GM19043 (cell line): ENCODE measurements at regions not wholly inside any gene's neighbourhood (a gene's known extent, or its start where the extent isn't known, plus 50 kb on each side); places are given as distances from the start of the nearest gene placed in this dataset.

ENCODE experiments used
- ATAC-seq: cut with Tn5 transposase; IDR thresholded peaks from one replicate; pipeline ENCODE4 v1.9.1; 2021; ENCODE audit warnings: low read depth; ENCODE audit not compliant: unreplicated experiment

DNA sequence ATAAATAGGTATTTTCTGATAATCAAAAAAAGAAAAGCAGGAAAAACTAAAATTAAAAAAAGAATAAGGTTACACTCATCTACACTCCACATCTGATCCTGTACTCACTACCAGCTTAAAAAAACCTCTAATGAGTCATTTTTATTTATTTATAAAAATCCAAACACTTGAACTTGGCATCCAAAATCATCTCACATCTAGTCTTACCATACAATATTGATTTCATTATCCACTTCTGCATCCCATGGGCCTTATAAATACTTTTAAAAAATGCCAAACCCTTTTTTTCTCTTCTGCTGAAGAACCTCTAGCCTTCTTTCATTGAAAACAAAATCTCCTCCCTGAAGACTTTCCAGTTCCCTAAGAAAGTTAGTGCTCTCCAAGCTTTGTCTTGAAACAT lies 109.7 kb downstream of the TMTC3 start:
- no peak for ATAC-seq

DNA sequence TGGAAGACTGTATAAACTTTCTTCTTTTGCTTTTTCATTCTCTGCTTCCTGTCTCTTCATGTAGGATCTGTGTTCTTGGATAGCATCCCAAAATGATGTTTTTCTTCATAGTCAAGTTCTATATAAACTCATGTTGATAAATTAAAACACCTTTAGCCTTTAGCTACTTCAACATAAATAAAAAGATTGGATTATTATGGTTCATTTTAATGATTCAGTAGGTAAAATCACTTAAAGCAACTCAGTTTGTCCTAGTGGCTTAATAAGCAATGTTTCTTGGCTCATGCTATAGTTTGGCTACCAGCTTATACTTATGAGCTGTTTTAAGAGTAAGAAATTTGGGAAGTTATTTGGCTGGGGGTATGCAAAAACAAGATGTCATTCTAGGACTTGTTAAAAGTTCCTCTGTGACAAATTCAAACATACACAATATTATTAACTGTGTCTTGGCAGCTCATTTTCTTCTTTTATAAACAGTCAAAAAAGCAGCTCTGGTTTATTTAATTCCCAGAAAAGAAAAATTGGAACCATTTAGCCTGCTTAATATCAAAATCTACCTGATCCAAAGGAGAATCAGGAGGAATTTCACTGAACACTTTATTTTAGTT lies 111.4 kb downstream of the TMTC3 start:
- no peak for ATAC-seq

DNA sequence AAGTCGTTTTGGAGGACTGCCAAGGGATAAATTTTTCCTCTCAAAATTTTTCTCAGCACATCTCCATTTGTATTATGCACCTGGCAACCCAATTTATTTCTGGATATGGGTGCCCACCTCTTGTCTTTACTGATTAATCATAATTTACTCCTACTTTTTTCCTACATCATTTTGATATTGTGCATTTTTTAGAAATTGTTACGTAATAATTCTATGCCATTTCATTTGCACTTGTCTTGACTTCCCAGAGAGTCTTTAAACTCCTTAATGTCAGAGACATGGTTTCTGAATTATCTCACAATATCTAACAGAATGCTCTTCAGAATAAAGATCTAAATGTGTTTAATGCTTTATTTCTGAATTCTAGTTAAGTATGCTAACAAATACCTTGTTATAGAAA lies 113.1 kb downstream of the TMTC3 start:
- no peak for ATAC-seq

DNA sequence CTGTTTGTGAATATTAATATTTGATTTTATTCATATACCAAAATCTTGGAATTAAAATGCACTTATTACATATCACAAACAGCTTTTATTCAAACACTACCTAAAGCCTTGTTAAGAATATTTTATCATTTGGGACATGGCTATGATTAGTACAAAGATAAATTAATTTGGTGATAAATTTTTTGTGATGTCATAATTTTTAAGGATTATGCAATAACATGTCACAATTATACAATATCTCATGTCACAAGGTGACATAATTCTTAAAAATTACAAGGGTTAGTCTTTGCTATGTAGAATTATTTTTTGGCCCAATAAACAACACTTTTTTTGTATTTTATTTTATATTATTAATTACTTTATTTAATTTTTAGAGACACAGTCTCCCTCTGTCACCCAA lies 113.7 kb downstream of the TMTC3 start:
- ATAC-seq: no peak

DNA sequence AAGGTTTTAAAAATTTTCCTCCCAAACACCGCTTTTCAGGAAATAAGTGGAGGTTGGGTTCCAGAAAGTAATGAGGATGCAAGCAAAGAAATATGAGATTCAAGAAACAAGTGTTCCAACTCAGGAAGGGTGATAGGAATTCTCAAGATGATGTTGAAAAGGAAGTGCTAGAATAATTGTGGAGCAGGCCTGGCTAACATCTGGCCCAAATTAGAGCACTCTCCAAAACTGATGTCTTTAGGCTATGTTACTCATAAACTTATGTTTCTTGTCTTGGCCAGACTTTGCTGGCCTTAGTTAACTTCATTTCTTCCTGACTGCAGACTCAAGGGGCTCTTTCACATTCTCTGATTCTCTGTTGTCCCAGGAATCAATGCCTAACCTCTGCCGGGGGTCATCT lies 116.3 kb downstream of the TMTC3 start:
- ATAC-seq: no peak

DNA sequence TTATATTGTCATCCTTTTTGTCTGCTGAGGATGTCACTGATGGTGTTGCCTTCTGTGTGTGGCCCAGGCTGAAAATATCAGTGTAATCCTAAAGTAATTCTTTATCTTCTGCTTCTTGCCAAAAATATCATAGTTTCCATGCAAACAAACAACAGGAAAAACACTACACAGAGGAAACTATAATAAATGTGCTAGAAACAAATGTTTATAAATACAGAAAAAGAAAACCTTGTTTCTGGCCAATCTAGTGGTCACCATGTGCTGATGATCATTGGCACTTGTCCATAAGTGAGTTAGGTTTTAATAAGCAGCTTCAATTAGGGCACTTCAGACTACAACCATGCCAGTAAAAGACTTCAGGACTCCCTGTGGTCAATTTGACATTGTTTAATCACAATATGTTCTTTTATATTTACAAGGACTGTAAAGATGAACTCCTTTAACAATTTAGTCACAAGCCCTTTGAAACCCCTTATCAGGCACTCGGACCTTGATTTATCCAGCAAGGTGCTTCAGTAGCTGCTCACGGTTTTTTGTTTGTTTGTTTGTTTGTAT lies 124.8 kb downstream of the TMTC3 start:
- ATAC-seq: no peak

DNA sequence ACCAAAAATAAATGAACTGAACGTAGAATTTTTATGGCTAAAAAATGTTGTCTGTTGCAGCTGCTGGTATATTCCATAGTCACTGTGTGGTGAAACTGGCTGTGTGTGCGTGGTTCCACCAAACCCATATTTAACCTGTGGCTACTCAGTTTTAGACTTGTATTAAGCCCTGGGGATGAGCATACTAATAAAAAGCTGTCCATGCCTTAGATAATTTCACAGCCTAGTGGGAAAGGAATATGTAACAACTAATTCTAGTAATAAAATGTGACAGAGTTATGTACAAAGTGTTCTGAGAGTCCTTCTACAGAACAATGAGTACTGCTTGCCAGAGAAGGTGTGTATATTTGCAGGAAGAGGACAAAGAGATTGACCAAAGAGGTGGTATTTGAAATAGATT lies 125.5 kb downstream of the TMTC3 start:
- ATAC-seq: no peak

DNA sequence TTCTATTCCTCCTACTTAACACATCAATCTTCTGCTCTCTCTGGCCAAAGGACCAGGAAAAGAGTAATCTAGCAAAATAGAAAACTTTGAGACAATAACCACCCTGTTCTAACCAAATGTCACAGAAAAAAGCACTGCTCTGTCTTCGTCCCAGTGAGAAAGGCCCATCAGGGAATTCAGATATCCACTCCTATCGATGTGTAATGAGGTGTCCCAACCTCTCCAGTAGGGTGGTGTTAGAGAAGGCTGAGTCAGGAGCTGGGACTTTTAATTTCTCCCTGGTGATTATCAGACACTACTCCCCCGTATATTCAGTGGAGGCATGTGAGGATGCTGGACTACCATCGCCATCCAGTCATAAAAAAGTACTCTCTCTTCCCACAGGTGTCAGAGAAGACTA lies 130.3 kb downstream of the TMTC3 start:
- ATAC-seq: no peak

DNA sequence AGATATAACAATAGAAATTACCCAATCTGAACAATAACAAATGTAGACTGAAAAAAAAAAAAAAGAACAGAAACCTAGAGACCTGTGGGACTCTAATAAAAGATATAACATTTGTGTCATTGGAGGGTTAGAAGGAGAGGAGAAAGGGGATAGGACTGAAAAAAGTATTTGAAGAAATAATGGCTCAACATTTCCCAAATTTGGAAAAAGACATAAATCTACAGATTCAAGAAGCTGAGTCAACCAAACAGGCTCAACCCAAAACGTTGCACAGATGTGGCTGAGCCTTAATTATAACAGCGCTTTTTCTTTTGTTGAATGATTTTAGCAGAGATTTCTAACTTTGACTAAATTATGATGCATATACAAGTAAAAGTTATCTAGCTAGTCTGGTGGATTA lies 131.3 kb downstream of the TMTC3 start:
- ATAC-seq: no peak

DNA sequence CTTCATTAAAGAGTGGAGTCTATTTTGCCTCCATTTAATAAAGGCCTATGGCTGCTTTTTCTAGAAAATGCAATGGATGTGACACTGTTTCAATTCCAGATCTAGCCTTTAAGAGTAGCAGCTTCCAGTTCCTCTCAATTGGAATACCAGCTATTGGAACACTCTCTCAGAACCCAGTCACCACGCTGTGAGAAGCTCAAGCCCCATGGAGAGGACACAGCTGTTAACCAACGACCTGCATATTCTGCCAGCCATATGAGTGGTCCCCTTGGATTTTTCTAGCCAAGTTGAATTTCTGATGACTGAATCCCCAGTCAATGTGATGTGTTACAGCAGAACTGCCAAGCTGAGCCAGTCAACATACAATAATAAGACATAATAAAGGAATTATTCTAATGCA lies 131.8 kb downstream of the TMTC3 start:
- no peak for ATAC-seq

DNA sequence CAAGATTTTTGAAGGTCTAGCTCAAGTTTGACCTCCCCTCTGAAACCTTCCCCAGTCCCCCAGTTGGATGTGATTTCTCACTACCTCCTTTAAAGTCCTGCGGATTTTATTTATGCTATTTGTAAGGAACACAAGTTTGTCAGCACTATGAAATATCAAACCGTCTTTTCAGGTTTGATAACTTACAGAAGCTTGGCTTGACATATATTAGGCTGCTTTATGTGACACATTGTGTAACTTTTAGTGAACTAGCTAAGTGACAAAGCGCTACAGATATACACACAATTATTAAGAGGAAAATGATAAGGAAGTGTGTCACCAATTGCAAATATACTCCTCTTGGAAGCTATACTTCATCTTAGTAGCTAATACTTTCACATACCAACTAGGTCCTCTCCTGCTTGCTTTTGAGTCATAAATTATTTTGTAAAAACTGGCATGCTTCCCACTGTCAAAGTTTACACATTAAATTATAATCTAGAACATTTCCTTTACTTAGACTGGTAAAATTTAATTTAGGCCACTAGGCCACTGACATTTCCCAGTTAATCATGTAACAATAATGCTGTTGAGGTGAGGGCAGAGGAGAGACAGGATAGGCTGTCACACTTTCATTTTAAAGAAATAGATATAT lies 149.5 kb downstream of the TMTC3 start:
- no peak for ATAC-seq

DNA sequence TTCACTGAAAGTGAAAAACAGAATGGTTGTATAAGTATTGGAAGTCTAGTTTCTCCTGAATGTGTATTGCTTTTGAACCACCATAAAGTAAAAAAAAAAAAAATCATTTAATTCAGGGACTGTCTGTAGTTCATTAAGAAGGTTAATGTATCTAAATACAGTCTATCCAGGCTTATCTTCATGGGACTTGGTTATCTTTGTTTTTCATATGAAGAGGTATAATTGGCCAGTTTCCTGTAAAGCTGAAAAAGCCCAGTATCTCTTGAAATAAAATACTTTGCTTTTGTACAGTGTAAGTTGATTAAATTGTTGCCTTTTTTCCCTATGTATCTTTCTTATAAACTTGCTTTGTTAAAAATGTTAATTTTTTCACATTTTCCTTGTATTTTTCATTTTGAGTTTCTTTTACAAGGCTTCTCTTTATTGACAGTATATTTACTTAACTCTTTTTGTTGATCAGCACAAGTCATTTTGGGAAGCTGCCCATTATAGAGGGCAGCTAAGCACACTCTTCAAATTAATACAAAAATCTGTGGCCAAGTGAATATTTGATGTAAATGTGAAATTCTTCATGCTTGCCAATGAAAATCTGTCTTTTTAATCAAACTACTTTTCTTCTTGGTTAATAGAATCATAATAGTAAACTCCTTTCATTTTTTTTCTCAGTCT lies 156.0 kb downstream of the TMTC3 start:
- no peak for ATAC-seq

DNA sequence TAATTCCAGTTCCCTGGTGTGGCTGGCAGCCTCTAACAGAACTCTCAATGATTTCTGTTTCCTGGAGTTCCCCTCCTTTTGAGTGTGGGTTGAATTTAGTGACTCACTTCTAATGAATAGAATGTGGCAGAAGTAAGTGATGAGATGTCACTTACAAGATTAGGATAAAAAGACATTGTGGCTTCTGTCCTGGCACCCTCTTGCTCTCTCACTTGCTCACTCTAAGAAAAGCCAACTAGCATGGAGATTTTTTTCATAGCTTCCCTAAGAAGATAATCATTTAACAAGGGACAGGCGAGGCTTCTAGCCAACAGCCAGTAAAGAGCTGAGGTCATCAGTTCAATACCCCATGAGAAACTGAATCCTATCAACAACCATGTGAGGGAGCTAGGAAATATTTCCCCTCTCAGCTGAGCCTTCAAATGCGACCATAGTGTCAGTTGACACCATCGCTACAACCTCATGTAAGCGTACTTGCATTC lies 156.7 kb downstream of the TMTC3 start:
- ATAC-seq: no peak

DNA sequence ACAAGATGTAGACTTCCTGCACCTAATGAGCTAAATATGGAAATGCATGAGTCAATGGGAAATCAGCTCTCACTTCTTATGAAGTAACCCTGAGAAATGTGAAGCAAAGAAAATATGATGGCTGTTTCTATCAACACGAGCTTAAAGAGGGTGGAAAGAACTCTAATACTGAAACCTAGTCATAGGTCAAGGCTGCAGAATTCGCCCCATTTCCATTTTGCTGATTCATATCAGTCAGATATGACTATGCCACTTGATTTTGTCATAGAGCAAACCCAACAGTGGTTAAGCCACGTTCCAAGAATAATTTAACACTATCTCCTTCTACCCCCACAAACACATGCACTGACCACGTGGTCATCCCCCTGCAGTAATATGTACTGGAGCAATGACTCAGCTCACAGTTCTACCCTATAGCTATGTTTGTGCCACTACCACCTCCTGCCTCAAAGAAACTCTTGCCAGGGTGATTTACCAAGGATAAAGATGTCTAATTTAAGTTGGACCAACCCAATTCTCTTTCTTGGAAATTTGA lies 157.5 kb downstream of the TMTC3 start:
- ATAC-seq: peak; percentile 90

DNA sequence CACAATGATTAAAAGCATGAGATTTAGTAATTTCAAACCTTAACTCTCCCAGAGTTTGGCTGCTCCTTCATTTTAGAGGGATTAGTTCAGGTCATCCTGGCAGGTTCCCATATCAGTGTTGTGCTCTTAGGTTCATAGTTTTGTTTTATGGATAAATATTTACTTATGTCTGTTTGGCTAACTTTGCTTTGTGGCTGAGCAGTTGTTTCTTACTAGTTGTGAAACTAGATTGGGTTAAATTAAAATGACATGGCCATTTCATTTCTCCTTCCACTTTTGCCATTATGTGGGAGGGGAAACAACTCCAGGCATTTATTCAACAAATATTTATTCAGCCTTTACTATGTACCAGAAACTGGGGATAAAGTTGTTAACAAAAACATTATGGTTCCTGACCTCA lies 158.8 kb downstream of the TMTC3 start:
- ATAC-seq: no peak

DNA sequence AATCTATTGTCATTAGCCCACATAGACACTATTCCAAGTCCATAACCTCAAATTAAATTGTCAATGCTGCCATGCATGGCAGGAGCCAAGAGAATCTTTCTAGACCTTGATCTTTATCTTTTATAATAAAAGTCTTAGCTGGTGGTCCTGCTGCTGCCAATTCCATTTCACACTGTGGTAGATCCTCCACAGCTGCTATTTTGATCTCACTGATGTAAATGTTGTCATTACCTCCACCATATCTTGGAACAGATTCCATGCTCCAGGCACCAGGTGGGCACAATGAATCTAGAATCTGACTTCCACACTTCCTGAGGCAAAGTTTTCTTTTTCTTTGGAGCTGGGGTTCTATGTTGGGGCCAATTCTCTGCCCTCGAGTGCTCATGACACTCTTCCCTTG lies 161.2 kb downstream of the TMTC3 start:
- no peak for ATAC-seq

DNA sequence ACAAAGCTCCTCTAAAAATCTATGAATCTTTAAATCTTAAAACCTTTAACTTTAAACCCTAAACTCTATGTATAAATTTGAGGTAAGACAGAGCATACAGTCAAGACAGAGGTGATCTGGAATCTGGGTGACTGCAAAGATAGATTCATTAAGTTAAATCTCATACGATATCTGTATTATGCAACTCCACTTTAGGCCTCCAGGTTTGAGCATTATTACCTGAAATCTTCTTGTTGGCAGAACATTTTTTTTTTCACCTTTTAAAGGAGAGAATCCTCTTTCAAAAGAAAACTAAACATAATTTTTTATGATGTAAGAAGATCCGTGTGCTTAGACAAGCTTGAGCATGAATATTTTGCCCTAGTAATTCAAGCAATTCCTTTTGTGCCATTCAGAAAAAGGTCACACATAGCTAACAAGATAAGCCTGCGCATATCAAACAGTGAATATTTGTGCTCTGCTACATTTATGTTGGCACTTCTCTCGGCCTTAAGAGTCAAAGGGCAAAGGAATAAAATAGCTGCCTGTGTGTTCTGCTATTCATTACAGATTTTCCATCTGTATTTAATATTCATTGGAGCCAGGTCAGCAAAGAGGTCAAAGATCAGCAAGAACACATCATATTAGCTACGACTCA lies 163.3 kb downstream of the TMTC3 start:
- no peak for ATAC-seq

DNA sequence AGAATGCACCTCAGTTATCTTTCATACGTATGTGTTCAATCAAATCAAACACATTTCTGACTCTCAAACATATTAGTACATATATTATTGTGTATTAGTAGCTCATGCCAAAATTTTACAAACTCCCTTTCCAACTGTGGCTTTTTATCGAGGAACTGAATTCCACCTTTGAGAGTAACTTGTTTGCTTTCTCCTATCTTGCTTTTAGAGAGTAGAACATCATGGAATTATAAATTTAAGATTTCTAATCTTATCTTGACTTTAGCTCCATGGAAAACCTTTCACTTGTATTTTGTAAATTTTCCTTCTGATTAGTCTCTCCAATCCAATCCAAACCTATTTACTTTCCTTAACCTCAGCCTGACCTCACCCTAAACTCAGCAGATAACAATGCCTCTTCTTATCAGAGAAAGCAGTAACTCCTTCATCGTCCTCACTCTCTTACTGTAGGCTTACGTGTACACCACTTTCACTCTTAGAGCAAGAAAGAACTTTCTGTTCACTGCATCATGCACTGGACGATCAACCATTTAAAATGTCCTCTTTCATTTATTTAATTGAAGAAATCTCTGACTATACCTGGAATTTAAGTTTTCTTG lies 164.5 kb downstream of the TMTC3 start:
- ATAC-seq: no peak

DNA sequence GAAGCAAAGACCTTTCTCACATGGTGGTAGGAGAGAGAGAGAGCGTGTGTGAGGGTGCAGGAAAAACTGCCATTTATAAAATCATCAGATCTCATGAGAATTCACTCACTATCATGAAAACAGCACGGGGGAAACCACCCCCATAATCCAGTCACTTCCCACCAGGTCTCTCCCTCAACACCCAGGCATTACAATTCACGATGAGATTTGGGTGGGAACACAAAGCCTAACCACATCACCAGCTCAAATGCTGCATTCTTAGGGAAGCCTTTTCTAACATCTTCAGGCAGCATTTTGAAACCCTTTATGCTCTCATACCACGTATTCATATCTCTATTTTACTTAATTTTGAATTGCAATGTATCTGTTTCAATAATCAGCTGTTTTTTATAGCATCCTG lies 165.9 kb downstream of the TMTC3 start:
- no peak for ATAC-seq

DNA sequence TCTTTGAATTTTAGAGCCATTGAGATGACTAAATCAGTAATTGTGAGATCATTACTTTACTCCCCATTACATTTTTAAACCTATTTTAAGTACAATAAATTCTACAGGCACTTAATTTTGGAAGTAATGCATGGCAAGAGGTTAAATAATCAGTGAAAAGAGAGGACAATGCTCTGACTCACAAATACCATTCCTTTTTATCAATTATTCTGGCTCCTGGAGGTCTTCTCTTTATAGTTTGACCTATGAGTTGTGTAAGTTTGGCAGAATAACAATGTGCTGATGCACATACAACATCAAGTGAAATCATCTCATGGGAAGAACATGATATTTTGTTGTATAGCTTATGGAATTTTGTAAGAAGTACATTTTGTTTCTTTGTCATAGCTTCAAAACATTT lies 166.7 kb downstream of the TMTC3 start:
- ATAC-seq: no peak

DNA sequence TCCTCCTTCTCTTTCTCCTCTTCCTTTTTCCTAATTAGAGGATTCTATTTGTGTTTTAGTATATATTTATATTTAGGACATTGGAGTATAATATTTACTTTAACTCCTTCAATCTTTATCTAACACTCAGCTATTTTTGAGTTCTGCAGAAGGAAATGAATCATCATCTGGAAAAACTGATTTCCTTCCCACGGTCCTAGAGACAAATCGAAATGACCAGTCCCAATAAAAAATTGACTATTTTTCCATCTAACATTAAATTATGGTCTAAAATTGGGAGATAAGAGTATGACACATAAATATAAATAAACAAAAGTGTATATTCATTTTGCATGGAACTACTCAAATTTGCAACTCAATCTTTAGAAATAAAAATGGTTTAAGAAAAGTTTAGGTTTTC lies 167.4 kb downstream of the TMTC3 start:
- no peak for ATAC-seq
